AG04449 (cell line): ENCODE measurements at regions not wholly inside any gene's neighbourhood (a gene's known extent, or its start where the extent isn't known, plus 50 kb on each side); places are given as distances from the start of the nearest gene placed in this dataset.

Experiments used
- CTCF ChIA-PET: fragments of 350-600 bp; formaldehyde crosslinking; extraction: SDS; loops from one replicate; lab custom pipeline; 2021; ENCODE audit warnings: antibody characterized with exemption; lab: Yijun Ruan, JAX
- POLR2A ChIA-PET: fragments of 400-600, 350-600 bp; formaldehyde crosslinking; extraction: SDS; loops from one replicate; lab custom pipeline; 2020; ENCODE audit warnings: antibody characterized with exemption, inconsistent platforms; lab: Yijun Ruan, JAX
- DNase-seq: peaks from one replicate; pipeline ENCODE4 v3.0.0-alpha.2; 2010; ENCODE audit warnings: low read depth, low spot score
- H3K4me3 ChIP-seq: 2 replicates; pipeline ENCODE4 v1.5.1; 2011; ENCODE audit warnings: low read depth, mild to moderate bottlenecking, control low read depth, low read length
- TF ChIP-seq, protein P1 (sequence below): IDR thresholded peaks from one replicate; pipeline ENCODE4 v1.5.1; 2011; ENCODE audit warnings: mild to moderate bottlenecking, moderate library complexity, low read length, control low read depth, inconsistent platforms; ENCODE audit not compliant: insufficient read depth; ENCODE audit errors: missing control alignments

DNA sequence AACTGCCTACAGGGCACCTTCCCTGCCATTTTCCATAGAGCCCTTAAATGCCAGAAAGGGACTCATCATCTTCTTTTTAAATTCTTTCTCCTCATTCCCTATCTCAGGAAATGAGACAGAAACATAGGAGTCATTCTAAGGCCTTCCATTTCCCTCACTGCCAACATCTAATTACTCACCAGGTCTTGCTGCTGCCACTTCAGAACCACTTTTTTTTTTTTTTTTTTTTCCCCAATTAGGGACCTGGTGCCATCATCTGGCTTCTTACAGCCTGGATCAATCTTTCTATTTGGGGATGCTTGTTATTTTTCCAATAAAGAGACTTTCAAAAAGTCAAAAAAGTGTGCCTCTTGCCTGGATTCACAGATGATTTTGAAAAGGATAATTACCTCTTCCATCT is 373.4 kb downstream of the LPIN1 start:
- POLR2A ChIA-PET = interaction anchor here (0.7 kb wide), 1 partner anchor 80 kb away, joined by 3 read pairs; no protein-coding TSS in a partner anchor
- no peak overlapping the region for H3K4me3 ChIP-seq
- TF ChIP-seq, protein P1, sequence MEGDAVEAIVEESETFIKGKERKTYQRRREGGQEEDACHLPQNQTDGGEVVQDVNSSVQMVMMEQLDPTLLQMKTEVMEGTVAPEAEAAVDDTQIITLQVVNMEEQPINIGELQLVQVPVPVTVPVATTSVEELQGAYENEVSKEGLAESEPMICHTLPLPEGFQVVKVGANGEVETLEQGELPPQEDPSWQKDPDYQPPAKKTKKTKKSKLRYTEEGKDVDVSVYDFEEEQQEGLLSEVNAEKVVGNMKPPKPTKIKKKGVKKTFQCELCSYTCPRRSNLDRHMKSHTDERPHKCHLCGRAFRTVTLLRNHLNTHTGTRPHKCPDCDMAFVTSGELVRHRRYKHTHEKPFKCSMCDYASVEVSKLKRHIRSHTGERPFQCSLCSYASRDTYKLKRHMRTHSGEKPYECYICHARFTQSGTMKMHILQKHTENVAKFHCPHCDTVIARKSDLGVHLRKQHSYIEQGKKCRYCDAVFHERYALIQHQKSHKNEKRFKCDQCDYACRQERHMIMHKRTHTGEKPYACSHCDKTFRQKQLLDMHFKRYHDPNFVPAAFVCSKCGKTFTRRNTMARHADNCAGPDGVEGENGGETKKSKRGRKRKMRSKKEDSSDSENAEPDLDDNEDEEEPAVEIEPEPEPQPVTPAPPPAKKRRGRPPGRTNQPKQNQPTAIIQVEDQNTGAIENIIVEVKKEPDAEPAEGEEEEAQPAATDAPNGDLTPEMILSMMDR = no peak
- CTCF ChIA-PET = interaction anchor here (0.6 to 1.2 kb wide), 4 partner anchors 25 to 597 kb away, joined by 3 read pairs; partner anchors contain the start of gene TRIB2
- no peak for DNase-seq

DNA sequence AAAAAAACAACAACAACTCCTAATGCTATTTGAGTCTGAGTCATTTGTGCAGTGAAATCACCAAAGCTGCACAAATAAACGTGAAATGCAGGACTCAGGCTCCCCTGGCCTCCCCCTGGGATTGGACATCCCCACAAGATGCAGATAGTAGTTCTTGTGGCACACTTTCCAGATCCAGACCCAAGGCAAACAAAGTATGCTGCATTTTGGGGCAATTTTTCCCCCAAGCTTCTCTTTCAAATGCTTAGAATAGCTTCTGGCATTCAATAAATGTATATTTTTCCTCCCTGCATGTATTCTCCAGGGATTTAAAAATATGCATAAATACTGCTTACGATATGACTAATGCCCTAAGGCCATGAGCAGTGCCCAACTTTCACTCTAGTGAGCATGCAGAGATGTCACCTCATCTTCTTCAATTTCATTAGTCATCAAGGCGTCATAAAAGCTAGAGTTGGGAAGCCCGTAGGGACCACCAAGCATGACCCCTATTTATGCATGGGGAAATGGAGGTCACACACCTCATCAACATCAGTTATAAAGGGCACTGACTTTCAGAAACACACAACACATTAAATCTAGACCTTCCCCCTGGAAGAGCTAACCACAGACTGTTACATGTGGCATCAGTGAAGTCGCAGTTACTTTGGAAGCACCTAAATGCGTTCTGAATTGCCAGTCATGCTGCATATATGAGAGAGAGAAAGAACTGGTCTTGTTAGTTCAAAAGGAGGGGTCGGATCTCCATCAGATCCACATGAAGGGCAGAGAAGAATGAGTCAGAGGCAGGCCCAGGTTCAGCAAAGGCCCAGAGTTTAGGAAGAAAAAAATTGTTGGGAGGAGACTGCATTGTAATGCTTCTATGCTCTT is 374.1 kb downstream of the LPIN1 start:
- TF ChIP-seq, protein P1 = no peak
- no peak overlapping the region for H3K4me3 ChIP-seq
- POLR2A ChIA-PET = interaction anchor here (0.7 kb wide), 1 partner anchor 81 kb away, joined by 3 read pairs; no protein-coding TSS in a partner anchor
- peak; percentile 80 for DNase-seq
- CTCF ChIA-PET = interaction anchor here (0.6 to 1.1 kb wide), 2 partner anchors 152 to 597 kb away, joined by 3 read pairs; no protein-coding TSS in a partner anchor

DNA sequence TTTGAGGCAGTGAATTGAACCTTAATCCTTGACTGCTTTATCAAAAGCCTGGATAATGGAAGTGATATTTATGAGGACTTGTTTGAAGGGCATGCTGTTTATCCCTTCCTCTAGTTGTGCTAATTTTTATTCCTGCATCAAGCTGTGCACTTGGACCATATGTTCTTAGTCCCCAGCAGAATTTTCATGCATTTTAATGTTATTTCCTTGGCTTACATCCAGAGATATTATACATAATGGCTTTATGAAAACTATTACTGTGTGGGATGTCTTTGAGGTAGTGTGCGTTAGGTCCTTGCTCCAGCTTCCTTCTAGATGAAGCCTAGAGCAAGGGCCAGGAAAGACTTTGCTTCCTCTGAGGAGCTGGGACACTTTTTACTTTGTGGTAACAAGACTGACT is 378.4 kb downstream of the LPIN1 start:
- no peak overlapping the region for H3K4me3 ChIP-seq
- no peak for DNase-seq
- ChIA-PET POLR2A (no interaction called here), CTCF (interaction anchor here (1.8 kb wide), 1 partner anchor 17 kb away, joined by 4 read pairs; no protein-coding TSS in a partner anchor)
- TF ChIP-seq, protein P1 = no peak

DNA sequence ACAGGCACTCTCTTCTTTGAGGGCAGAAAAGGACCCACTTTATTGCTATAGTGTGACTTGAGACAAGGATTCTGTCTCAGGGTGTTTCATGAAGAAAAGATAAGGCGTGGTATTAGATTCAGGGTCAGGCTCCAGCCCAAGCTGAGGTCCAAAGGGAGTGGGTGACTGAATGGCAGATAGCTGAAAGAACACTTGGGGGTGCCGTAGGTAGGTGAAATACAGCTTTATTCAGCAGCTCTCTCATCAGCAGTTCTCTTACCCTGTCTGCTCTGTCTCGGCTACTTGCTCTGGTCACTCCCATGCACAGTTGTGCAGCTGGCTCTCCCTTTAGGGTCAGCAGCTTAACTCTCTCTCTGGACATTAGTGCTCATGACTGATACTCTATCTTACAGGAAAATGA is 379.9 kb downstream of the LPIN1 start:
- no peak overlapping the region for H3K4me3 ChIP-seq
- TF ChIP-seq, protein P1 = no peak
- ChIA-PET POLR2A (no interaction called here), CTCF (no interaction called here)
- DNase-seq = no peak

DNA sequence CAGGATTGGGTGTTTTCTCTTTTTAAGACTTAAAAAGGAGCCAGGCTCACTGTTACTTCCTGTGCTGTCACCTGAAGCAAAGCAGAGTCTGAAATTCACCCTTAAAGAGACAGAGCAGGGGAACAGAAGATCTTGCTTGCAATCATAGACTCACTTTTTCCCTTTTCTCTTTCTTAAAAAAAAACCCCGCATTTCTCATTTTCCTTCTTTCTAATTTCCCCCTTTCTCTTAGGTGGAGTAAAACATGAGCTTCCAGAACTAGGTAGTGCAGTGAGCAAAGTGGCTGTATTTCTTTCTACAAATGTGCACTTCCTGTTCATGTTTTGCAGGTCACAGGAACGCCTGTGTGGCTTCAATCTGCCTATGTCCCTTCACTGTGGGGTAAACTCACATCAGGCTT is 381.2 kb downstream of the LPIN1 start:
- TF ChIP-seq, protein P1 = no peak
- no peak for DNase-seq
- CTCF ChIA-PET = no interaction called here
- no peak overlapping the region for H3K4me3 ChIP-seq
- POLR2A ChIA-PET = no interaction called here

DNA sequence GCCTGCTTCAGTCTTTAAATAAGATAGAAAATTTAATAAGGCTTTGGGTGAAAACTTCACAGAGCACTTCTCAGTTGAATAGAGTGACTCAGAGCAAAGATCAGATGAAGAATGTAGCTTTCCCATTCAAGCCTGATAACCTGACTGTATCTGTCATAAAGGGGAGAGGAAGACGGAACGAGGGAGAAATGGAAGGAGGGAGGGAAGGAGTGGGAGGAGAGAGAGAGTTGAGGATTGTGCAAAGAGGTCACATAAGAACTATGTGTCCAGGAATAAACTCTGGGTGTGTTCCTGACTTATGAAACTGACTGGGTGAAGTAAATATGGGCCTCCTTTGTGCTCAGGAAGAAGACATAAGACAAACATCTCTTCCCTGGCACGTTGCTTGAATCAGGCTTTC is 385.5 kb downstream of the LPIN1 start:
- no peak for DNase-seq
- no peak overlapping the region for H3K4me3 ChIP-seq
- TF ChIP-seq, protein P1 = no peak
- POLR2A ChIA-PET = no interaction called here
- CTCF ChIA-PET = no interaction called here
